GM21737 (cell line): ENCODE measurements at regions not wholly inside any gene's neighbourhood (a gene's known extent, or its start where the extent isn't known, plus 50 kb on each side); places are given as distances from the start of the nearest gene placed in this dataset.
"Not testable (repeated sequence)": the region's sequence is repeated elsewhere in the genome, so short reads cannot be mapped to it uniquely, and the experiment has no call there.

Experiments
- ATAC-seq: cut with Tn5 transposase; IDR thresholded peaks from one replicate; pipeline ENCODE4 v1.9.1; 2021; ENCODE audit warnings: mild to moderate bottlenecking, moderate library complexity; ENCODE audit not compliant: unreplicated experiment

GRCh38 chr6:140318408-140318807 lies 944.0 kb upstream of the CITED2 start:
- ATAC-seq, result no peak

GRCh38 chr6:140317950-140318349 lies 943.5 kb upstream of the CITED2 start:
- ATAC-seq, result no peak

- no peak for ATAC-seq
These were observed 942.5 kb upstream of the CITED2 start for GRCh38 chr6:140316966-140317365.

- ATAC-seq, result no peak
These were observed 940.2 kb upstream of the CITED2 start for GRCh38 chr6:140314682-140315081.

GRCh38 chr6:140311146-140311545 lies 936.7 kb upstream of the CITED2 start:
- ATAC-seq, result no peak

- no peak for ATAC-seq
These were observed 928.9 kb upstream of the CITED2 start for GRCh38 chr6:140303218-140303949.

- ATAC-seq, result no peak
These were observed 925.9 kb upstream of the CITED2 start for GRCh38 chr6:140300331-140300730.

- no peak for ATAC-seq
These were observed 914.7 kb upstream of the CITED2 start for GRCh38 chr6:140289186-140289585.

GRCh38 chr6:140285998-140286690 lies 911.7 kb upstream of the CITED2 start:
- no peak for ATAC-seq

GRCh38 chr6:140285471-140285870 lies 911.0 kb upstream of the CITED2 start:
- ATAC-seq, result no peak

GRCh38 chr6:140284871-140285270 lies 910.4 kb upstream of the CITED2 start:
- no peak for ATAC-seq

- no peak for ATAC-seq
These were observed 908.7 kb upstream of the CITED2 start for GRCh38 chr6:140283197-140283596.

GRCh38 chr6:140281767-140282166 lies 907.3 kb upstream of the CITED2 start:
- ATAC-seq, result no peak

GRCh38 chr6:140281236-140281635 lies 906.8 kb upstream of the CITED2 start:
- no peak for ATAC-seq

- ATAC-seq, result no peak
These were observed 902.3 kb upstream of the CITED2 start for GRCh38 chr6:140276719-140277118.

GRCh38 chr6:140276133-140276532 lies 901.7 kb upstream of the CITED2 start:
- ATAC-seq, result no peak

- no peak for ATAC-seq
These were observed 901.3 kb upstream of the CITED2 start for GRCh38 chr6:140275725-140276124.

- no peak for ATAC-seq
These were observed 900.1 kb upstream of the CITED2 start for GRCh38 chr6:140274548-140274947.

- peak; percentile 99 for ATAC-seq
These were observed 897.4 kb upstream of the CITED2 start for GRCh38 chr6:140271759-140272377.

- no peak for ATAC-seq
These were observed 895.2 kb upstream of the CITED2 start for GRCh38 chr6:140269591-140270165.

GRCh38 chr6:140264431-140264830 lies 890.0 kb upstream of the CITED2 start:
- ATAC-seq, result no peak

GRCh38 chr6:140258302-140258701 lies 883.9 kb upstream of the CITED2 start:
- not testable (repeated sequence) for ATAC-seq
